Caco-2 (cell line): ENCODE measurements at regions not wholly inside any gene's neighbourhood (a gene's known extent, or its start where the extent isn't known, plus 50 kb on each side); places are given as distances from the start of the nearest gene placed in this dataset.
"Not testable (repeated sequence)": the region's sequence is repeated elsewhere in the genome, so short reads cannot be mapped to it uniquely, and the experiment has no call there.

ENCODE experiments used
- BruUV-seq: library from RNA; stranded (reverse); fragments of 400-500 nt; replicated peaks from 2 replicates; lab custom pipeline; 2021; lab: Mats Ljungman, UMichigan
- CTCF ChIA-PET: fragments of 300-600 bp; sonication (Branson Sonifier 250); formaldehyde crosslinking; loops from one replicate; lab custom pipeline; 2022; ENCODE audit warnings: antibody characterized with exemption; lab: Charles Lee
- POLR2A ChIA-PET: fragments of 300-600 bp; sonication (Branson Sonifier 250); formaldehyde crosslinking; loops from one replicate; lab custom pipeline; 2022; ENCODE audit warnings: antibody characterized with exemption; lab: Charles Lee
- DNase-seq, 2 experiments: peaks; one replicate each; pipeline versions ENCODE4 v3.0.0 to v3.0.0-alpha.2; 2020 to 2022
- H3K27me3 ChIP-seq: replicated peaks from 2 replicates; pipeline ENCODE4 v1.6.0; 2011; ENCODE audit warnings: low read length; ENCODE audit not compliant: control insufficient read depth, insufficient read depth
- H3K36me3 ChIP-seq: 2 replicates; pipeline ENCODE4 v1.5.1; 2011; ENCODE audit warnings: low read length; ENCODE audit not compliant: control insufficient read depth, insufficient read depth
- H3K4me1 ChIP-seq: fragments of 250-450 bp; sonication (Bioruptor Pico); 2 replicates; pipeline ENCODE4 v1.5.1; 2020; ENCODE audit warnings: mild to moderate bottlenecking
- H3K4me3 ChIP-seq: 2 replicates; pipeline ENCODE4 v1.5.1; 2011; ENCODE audit warnings: low read depth, mild to moderate bottlenecking, control low read depth, low read length
- H3K9me3 ChIP-seq: fragments of 250-450 bp; sonication (Bioruptor Pico); 2 replicates; pipeline ENCODE4 v1.5.1; 2020; ENCODE audit warnings: mild to moderate bottlenecking, moderate library complexity
- H3K27ac Mint-ChIP-seq: one replicate; pipeline ENCODE4 v1.8.0; 2022; ENCODE audit warnings: mixed read lengths; ENCODE audit not compliant: unreplicated experiment
- H3K27me3 Mint-ChIP-seq: one replicate; pipeline ENCODE4 v1.8.0; 2022; ENCODE audit warnings: mixed read lengths; ENCODE audit not compliant: insufficient read depth, unreplicated experiment
- H3K36me3 Mint-ChIP-seq: one replicate; pipeline ENCODE4 v1.8.0; 2022; ENCODE audit warnings: mild to moderate bottlenecking, mixed read lengths; ENCODE audit not compliant: insufficient read depth, unreplicated experiment
- H3K4me1 Mint-ChIP-seq: one replicate; pipeline ENCODE4 v1.8.0; 2022; ENCODE audit warnings: low read depth, mixed read lengths; ENCODE audit not compliant: unreplicated experiment
- H3K4me3 Mint-ChIP-seq: one replicate; pipeline ENCODE4 v1.8.0; 2022; ENCODE audit warnings: mild to moderate bottlenecking, moderate library complexity, mixed read lengths; ENCODE audit not compliant: unreplicated experiment
- H3K9me3 Mint-ChIP-seq: one replicate; pipeline ENCODE4 v1.8.0; 2022; ENCODE audit warnings: mixed read lengths; ENCODE audit not compliant: unreplicated experiment
- intact Hi-C: fragments of 100-400 bp; cut with micrococcal nuclease; formaldehyde crosslinking; loops from one replicate; pipeline ENCODE4 v1.10.0; 2022; ENCODE audit not compliant: unreplicated experiment
- TF ChIP-seq, protein P1 (sequence below), 2 experiments: fragments of 200-600 bp in 1 of 2; IDR thresholded peaks; 1 replicate in 1 of 2; 2 replicates in 1 of 2; pipeline versions ENCODE4 v1.5.1 to v1.8.0; 2011 to 2022; ENCODE audit warnings: antibody characterized with exemption in 1 of 2, control low read depth in 1 of 2, inconsistent platforms in 1 of 2, low read depth in 1 of 2, low read length in 1 of 2, mild to moderate bottlenecking in 1 of 2, moderate library complexity in 1 of 2; ENCODE audit not compliant: insufficient read depth in 1 of 2, severe bottlenecking in 1 of 2, unreplicated experiment in 1 of 2

DNA sequence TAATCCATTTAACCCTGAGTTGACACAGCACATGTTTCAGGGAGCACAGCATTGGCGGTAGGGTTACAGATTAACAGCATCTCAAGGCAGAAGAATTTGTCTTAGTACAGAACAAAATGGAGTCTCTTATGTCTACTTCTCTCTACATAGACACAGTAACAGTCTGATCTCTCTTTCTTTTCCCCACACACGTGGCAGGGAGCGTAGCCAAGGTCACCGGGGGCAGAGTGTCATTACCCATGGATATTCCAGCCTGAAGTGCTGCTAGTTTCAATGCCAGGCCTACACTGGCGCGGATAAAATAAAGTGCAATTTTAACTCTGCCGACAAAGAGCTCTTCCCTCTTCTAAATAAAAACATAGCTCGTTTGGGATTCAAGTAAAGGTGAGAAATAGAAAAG is 366.3 kb upstream of the SGCG start:
- BruUV-seq, POLR2A ChIA-PET, H3K9me3 ChIP-seq, H3K36me3 ChIP-seq, intact Hi-C loops, H3K27me3 Mint-ChIP-seq, H3K4me3 Mint-ChIP-seq, H3K36me3 Mint-ChIP-seq, CTCF ChIA-PET, DNase-seq, H3K4me1 ChIP-seq, H3K27me3 ChIP-seq, H3K9me3 Mint-ChIP-seq, H3K4me3 ChIP-seq: not testable (repeated sequence)
- Mint-ChIP-seq H3K27ac (peak overlapping the region; percentile 70), H3K4me1 (peaks cover 22% of the 10 kb centered on the region)

DNA sequence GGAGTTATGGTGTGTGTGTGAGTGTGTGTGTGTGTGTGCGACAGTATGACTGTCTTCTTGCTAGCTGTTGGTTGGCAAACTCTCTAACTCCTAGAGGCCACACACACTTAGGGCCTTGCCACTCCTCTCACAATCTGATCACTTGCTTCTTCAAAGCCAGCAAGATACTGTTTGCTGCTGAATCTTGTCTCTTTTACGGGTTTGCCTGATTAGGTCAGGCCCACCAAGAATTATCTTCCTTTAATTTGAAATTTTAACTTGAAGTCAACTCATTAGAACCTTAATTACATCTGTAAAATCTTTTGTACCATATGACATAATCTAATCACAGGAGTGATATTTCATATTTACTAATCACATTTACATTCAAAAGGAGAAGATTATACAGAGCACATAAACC is 359.2 kb upstream of the SGCG start:
- Mint-ChIP-seq H3K4me1 (no peaks in the 10 kb centered on the region), H3K27me3 (no peaks in the 10 kb centered on the region), H3K4me3 (no peak overlapping the region), H3K36me3 (no peaks in the 10 kb centered on the region), H3K27ac (no peak overlapping the region), H3K9me3 (no peaks in the 10 kb centered on the region)
- ChIA-PET POLR2A (no interaction called here), CTCF (no interaction called here)
- Histone ChIP-seq H3K4me3 (no peak overlapping the region), H3K27me3 (no peaks in the 10 kb centered on the region), H3K36me3 (no peaks in the 10 kb centered on the region), H3K4me1 (no peaks in the 10 kb centered on the region), H3K9me3 (no peaks in the 10 kb centered on the region)
- TF ChIP-seq, protein P1, sequence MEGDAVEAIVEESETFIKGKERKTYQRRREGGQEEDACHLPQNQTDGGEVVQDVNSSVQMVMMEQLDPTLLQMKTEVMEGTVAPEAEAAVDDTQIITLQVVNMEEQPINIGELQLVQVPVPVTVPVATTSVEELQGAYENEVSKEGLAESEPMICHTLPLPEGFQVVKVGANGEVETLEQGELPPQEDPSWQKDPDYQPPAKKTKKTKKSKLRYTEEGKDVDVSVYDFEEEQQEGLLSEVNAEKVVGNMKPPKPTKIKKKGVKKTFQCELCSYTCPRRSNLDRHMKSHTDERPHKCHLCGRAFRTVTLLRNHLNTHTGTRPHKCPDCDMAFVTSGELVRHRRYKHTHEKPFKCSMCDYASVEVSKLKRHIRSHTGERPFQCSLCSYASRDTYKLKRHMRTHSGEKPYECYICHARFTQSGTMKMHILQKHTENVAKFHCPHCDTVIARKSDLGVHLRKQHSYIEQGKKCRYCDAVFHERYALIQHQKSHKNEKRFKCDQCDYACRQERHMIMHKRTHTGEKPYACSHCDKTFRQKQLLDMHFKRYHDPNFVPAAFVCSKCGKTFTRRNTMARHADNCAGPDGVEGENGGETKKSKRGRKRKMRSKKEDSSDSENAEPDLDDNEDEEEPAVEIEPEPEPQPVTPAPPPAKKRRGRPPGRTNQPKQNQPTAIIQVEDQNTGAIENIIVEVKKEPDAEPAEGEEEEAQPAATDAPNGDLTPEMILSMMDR (IDR thresholded peaks at IDR 0.05; ENCODE audit: insufficient read depth in 1 of 2, low read depth in 1 of 2, low read length in 1 of 2, severe bottlenecking in 1 of 2, unreplicated experiment in 1 of 2), result no peak
- BruUV-seq, result no TSS peak
- intact Hi-C loops, result no loop called here
- no peak for DNase-seq

DNA sequence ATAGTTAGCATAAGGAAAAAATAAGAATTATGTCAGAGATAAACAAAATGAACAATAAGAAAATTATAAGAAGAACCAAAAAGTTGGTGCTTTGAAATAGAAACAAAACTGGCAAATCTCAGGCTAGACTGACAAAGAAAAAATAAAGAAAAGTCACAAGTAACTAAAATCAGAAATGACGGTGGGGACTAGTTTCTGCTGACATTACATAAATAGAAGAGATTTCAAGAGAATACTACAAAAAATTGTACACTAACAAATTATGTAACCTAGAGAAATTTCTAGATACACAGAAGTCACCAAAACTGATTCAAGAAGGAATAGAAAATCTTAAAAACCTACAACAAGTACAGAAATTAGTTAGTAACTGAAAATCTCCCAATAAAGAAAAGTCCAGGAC is 355.6 kb upstream of the SGCG start:
- H3K9me3 Mint-ChIP-seq, result no peaks in the 10 kb centered on the region
- H3K27ac Mint-ChIP-seq, result no peak overlapping the region

More for the DNA sequence above, 355.6 kb upstream of the SGCG start:
- no peak for DNase-seq
- no peaks in the 10 kb centered on the region for H3K27me3 ChIP-seq
- no peaks in the 10 kb centered on the region for H3K27me3 Mint-ChIP-seq
- H3K9me3 ChIP-seq, result no peaks in the 10 kb centered on the region
- TF ChIP-seq, protein P1 (IDR thresholded peaks at IDR 0.05; ENCODE audit: insufficient read depth in 1 of 2, low read depth in 1 of 2, low read length in 1 of 2, severe bottlenecking in 1 of 2, unreplicated experiment in 1 of 2), result no peak
- no peak overlapping the region for H3K4me3 ChIP-seq
- POLR2A ChIA-PET, result no interaction called here
- no TSS peak for BruUV-seq
- H3K36me3 Mint-ChIP-seq, result no peaks in the 10 kb centered on the region
- H3K4me3 Mint-ChIP-seq, result no peak overlapping the region
- CTCF ChIA-PET, result no interaction called here
- H3K4me1 ChIP-seq, result no peaks in the 10 kb centered on the region
- H3K4me1 Mint-ChIP-seq, result no peaks in the 10 kb centered on the region
- intact Hi-C loops, result no loop called here
- H3K36me3 ChIP-seq, result no peaks in the 10 kb centered on the region
